SKM-1 (cell line): ENCODE measurements at regions not wholly inside any gene's neighbourhood (a gene's known extent, or its start where the extent isn't known, plus 50 kb on each side); places are given as distances from the start of the nearest gene placed in this dataset.

Experiments used
- DNase-seq: peaks from one replicate; lab custom pipeline; 2025; ENCODE audit not compliant: unreplicated experiment; lab: John Stamatoyannopoulos, UW

GRCh38 chr4:187218705-187219245, 495.1 kb upstream of the FAT1 start:
- no peak for DNase-seq

DNA sequence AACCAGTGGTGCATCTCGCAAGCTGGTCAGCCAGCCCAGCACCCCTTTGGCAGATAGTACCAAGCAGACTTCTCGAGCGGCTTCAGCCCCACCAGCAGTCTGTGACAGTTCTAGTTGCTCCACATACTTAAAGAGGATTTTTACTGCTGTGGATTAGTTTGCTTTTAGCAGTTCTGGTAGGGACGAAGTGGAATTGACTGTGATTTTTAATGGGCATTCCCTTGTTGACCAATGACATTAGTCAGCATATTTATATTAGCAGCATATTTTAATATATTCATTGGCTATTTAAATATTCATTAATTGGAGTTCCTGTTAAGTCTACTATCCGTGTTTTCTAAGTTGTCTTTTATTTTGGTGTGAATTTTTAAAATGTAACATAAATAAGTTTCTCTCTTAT, 500.9 kb upstream of the FAT1 start:
- no peak for DNase-seq

- no peak for DNase-seq
These were observed 504.4 kb upstream of the FAT1 start for GRCh38 chr4:187227907-187228704.

DNA sequence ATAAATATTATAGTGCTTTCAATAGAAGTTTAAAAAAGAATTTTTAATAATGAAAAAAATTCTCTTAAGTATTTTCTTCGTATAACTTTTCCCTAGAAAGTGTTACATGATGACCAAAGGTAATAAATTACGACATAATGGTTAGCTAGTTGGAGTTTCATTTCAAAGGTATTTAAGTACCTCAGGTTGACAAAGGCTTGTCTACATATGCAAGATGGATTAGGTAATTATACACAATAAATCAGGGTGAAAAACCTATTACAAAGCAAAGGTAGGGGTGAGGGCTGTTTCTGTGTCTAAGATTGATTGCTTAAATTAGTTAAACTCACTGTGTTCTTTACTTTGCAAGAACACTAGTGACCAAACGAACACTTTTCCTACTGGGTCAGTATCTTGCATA, 508.5 kb upstream of the FAT1 start:
- no peak for DNase-seq

DNA sequence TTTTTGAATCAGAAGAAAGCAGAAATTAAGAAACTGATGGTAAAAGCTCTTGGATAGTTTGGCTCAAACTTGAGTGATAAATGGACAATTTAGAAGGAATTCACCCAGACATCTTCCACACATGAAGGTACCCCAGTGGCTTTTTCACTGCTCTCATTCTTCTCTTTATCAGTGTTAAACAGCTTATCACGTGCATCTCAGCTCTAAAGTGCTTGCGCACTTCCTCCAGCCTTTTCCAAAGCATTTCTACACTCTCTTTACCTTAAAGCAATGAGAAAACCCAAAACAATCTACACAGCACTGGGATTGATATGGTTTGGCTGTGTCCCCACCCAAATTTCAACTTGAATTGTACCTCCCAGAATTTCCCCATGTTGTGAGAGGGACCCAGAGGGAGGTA, 509.1 kb upstream of the FAT1 start:
- no peak for DNase-seq

DNA sequence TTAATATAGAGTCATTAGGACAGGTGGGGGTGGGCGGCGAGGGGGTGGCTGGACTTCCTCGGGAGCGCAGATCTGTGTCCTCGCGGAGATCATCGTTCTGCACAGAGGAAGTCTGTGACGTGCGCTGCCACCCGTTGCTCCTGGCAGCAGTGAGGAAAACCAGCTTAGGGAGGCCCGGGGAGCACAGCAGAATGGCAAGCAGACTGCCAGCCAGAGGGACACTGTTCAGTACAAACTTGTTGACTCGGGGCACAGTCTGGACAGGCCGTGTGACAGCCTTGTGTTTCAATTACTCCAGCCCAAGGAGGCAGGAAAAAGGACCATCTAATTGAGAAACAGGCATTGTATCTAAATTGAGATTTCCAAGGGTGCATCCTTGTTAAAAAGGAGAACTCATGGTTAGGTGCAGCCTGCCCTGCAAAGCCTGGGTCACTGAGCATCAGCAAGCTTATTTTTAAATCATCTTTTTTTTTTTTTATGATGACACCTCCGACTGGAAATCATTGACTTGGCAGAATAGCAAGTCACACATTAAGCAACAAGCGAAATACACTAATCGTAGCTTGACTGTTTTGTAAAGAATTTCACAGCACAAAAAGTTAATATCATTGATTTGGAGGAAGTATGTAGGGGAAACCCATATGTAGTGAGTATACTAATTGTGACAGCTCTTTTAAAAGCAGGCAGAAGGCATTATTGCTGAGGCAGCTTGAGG, 512.0 kb upstream of the FAT1 start:
- DNase-seq, result no peak

DNA sequence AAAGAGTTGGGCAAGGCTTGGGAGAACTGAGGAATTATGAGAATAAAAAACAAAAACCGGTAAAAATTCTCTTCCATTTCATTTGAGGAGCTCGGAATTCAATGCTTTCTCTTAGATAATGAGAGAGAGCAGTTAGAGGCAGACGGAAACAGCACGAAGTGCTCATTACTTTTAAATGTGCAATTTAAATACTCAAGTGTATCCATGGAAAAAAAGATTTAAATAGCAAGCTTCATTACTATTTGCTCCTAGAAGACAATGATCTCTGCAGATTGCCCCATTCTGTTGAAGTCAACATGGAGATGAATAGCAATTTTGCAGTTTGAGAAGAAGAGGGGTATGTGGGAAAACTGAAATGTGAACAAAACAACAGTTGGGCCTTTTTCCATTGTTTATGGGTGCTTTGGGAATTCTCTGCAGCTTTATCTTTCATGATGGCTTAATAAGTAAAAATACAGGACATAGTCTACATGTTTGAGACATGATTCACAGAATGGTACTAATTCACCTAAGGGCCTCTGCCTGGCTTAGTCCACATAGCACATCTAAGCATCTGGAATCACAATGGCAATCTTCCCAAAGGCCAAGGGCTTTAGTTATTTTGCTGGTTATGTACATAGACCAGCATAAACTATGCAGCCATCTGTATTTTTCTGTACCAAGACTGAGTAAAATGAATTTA, 512.7 kb upstream of the FAT1 start:
- no peak for DNase-seq

DNA sequence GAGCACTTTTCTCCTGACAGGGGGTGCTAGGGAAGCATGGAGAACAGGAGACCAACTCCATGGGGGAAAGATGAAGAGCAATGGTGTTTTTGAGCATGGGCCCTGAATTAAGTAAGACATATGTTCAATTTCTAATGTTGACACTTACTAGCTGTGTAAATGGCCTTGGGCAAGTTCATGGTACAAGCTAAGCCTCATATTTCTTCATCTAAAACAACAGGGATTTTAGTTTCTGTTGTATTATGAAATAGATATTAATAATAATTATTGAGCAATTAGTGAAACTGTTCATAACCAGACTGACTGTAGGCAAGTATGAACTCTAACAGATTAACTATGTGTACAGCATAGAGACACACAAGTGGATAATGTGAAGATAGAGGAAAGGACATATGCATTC, 515.0 kb upstream of the FAT1 start:
- DNase-seq, result no peak

DNA sequence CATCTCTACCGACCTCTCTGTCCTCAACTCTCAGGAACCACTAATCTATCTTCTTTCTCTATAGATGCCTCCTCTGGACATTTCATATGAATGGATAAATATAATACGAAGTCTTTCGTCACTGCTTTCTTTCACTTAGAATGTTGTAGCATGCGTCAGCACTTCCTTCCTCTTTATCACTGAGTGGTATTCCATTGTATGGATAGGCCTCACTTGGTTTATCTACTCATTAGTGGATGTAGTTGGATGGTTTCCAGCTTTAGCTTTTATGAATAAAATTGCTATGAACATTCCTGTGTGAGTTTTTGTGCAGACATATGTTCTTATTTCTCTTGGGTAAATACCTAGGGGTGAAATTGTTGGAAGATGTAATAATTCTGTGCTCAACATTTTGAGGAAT, 528.2 kb upstream of the FAT1 start:
- DNase-seq, result no peak

GRCh38 chr4:187256897-187257296, 533.2 kb upstream of the FAT1 start:
- DNase-seq, result no peak

DNA sequence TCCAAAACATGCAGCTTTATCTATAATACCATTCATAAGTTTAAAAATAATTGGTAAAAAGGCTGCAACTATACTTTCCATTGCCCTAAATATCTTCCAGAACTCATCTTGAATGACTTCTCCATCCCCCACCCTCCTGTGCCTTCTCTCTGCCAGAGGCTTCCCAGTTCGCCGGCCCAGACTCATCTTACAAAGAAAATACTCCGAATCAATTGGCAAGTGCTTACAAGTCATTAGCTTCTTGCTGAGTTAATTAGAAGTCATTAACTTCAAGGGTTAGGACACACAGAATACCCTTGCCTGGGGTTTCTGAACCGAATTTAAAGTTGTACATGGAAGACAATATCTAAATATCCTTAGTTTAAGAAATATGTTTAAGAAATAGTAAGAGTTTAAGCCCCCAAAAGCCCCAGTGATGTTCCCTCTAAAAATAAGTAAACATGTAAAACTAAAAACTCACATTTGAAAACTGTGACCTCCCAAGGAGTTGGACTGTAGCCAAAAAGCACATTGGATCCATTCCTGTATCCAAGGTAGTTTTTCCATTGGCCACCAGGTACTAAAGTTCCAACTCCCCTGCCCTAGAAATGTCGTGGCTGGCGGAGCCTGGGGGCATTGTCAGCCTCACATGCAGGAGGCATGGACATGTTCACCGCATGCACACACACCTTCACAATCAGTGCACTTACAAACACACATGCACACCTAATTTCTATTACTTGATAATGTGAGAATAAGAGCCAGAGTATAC, 535.2 kb upstream of the FAT1 start:
- no peak for DNase-seq

GRCh38 chr4:187268940-187269339, 545.3 kb upstream of the FAT1 start:
- DNase-seq, result no peak

- DNase-seq, result no peak
These were observed 546.5 kb upstream of the FAT1 start for GRCh38 chr4:187270154-187270553.

DNA sequence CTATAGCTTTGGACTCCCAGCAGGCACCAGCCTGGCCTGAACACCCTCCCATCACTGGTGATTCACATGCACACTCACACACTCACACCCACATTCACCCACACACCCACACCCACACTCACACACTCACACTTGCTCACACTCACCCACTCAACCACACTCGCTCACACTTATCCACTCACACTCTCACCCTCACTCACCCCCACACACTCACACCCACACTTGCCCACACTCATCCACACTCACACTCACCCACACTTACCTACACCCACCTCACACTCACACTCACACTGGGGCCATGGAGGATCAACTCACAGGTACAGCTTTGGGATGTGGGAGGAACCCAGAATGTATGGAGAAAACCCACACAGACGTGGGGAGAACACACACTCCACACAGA, 548.2 kb upstream of the FAT1 start:
- no peak for DNase-seq

DNA sequence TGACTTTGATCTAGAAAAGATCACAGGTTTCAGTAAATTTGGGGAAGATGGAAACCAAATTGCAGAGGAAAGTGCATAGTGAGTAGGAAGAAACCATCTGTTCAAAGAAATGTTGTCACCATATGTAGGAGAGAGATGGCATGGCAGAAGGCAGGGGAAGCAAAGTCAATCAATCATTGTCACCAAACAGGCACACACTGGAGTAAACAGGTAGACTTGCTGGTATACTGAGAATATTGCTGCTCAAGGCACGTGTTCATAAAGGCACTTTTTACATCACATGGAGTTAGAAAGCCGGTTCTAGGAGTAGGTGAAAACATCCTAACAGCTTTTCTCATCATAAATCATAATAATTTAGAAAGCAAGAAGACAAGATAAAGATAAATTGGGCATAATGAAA, 550.5 kb upstream of the FAT1 start:
- DNase-seq, result no peak

GRCh38 chr4:187276736-187277408, 553.2 kb upstream of the FAT1 start:
- no peak for DNase-seq

- no peak for DNase-seq
These were observed 559.7 kb upstream of the FAT1 start for GRCh38 chr4:187283201-187283955.

DNA sequence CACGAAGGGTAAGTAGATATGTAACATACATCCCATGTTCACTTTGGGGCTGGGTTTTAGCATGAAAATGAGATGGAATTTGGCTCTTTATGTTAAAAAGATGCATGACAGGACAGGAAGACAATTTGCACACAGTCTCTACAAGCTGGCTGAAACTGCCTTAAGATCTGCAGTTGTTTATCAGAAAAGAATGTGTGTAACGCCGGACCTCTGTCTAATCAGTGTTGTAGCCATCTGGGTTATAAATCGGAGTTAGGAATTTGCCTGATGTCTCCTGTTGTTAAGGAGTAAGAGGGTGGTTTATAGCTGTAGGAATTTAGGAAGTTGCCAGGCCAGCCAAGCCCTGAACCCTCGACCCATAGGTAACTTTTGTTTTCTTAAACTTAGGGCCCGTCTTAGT, 562.9 kb upstream of the FAT1 start:
- DNase-seq, result no peak

DNA sequence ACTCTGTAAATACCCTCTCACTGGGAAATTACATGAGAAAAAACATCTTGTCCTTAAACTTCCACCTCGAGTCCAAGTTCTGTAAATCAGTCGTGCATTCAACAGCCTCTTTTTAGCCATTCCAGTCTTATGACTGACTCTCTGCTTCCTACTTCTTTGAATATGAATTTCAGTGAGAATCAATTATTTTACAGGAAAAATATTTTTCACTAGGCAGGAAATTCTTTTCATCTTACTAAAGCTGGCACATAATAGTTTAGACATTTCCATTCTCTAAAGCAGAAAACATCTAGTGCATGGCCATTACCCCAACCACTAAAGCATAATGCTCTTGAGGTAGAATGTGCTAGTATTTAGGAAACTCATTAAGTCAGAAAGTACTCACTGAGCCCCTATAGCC, 565.7 kb upstream of the FAT1 start:
- no peak for DNase-seq

DNA sequence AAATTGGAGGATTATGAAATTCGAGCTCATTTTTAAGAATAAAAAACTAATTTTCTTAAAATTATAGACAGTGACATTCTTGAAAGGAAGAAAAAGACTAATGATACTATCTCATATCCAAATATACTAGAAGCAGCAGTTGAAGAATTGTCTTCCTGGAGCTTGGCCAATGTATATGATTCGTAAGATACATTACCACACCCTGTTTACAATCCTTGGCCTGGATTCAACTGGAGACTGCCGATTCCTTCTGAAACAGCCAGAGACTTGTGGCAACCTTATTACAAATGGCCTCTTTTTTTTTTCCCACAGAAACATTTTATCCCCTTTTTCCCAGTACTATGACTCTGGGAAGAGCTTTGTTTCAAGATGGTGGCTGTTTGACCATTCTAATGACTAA, 571.2 kb upstream of the FAT1 start:
- no peak for DNase-seq
